HG03039 (cell line): ENCODE measurements at regions not wholly inside any gene's neighbourhood (a gene's known extent, or its start where the extent isn't known, plus 50 kb on each side); places are given as distances from the start of the nearest gene placed in this dataset.
"Not testable (repeated sequence)": the region's sequence is repeated elsewhere in the genome, so short reads cannot be mapped to it uniquely, and the experiment has no call there.

Source experiments
- ATAC-seq: cut with Tn5 transposase; IDR thresholded peaks from one replicate; pipeline ENCODE4 v1.9.1; 2021; ENCODE audit warnings: mild to moderate bottlenecking, moderate library complexity; ENCODE audit not compliant: unreplicated experiment

- ATAC-seq: no peak
Observed at GRCh38 chr7:125857606-125858005, 928.0 kb upstream of the POT1 start.

GRCh38 chr7:125848157-125848556, 918.5 kb upstream of the POT1 start:
- ATAC-seq: no peak

GRCh38 chr7:125847692-125848091, 918.1 kb upstream of the POT1 start:
- ATAC-seq: no peak

GRCh38 chr7:125847055-125847454, 917.4 kb upstream of the POT1 start:
- ATAC-seq: no peak

GRCh38 chr7:125845686-125846085, 916.1 kb upstream of the POT1 start:
- ATAC-seq: no peak

- no peak for ATAC-seq
Observed at GRCh38 chr7:125834421-125834820, 904.8 kb upstream of the POT1 start.

- no peak for ATAC-seq
Observed at GRCh38 chr7:125833839-125834238, 904.2 kb upstream of the POT1 start.

GRCh38 chr7:125830743-125831142, 901.1 kb upstream of the POT1 start:
- no peak for ATAC-seq

GRCh38 chr7:125828153-125828700, 898.6 kb upstream of the POT1 start:
- no peak for ATAC-seq

- no peak for ATAC-seq
Observed at GRCh38 chr7:125823538-125823937, 893.9 kb upstream of the POT1 start.

GRCh38 chr7:125820495-125820894, 890.9 kb upstream of the POT1 start:
- no peak for ATAC-seq

- no peak for ATAC-seq
Observed at GRCh38 chr7:125814100-125814499, 884.5 kb upstream of the POT1 start.

- not testable (repeated sequence) for ATAC-seq
Observed at GRCh38 chr7:125806491-125806890, 876.9 kb upstream of the POT1 start.

GRCh38 chr7:125804273-125804672, 874.6 kb upstream of the POT1 start:
- ATAC-seq: no peak

- no peak for ATAC-seq
Observed at GRCh38 chr7:125780153-125780552, 850.5 kb upstream of the POT1 start.

- no peak for ATAC-seq
Observed at GRCh38 chr7:125775317-125775716, 845.7 kb upstream of the POT1 start.

GRCh38 chr7:125773113-125773785, 843.6 kb upstream of the POT1 start:
- no peak for ATAC-seq

GRCh38 chr7:125747966-125748365, 818.3 kb upstream of the POT1 start:
- no peak for ATAC-seq

- ATAC-seq: no peak
Observed at GRCh38 chr7:125746510-125746909, 816.9 kb upstream of the POT1 start.

GRCh38 chr7:125727215-125727614, 797.6 kb upstream of the POT1 start:
- ATAC-seq: no peak

GRCh38 chr7:125695626-125696025, 766.0 kb upstream of the POT1 start:
- ATAC-seq: no peak

- ATAC-seq: no peak
Observed at GRCh38 chr7:125683156-125683555, 753.5 kb upstream of the POT1 start.

- ATAC-seq: no peak
Observed at GRCh38 chr7:125681508-125681907, 751.9 kb upstream of the POT1 start.
